NCI-H526 treated with DMSO at 0.1 percent for 48 hours (cell line): ENCODE measurements at regions not wholly inside any gene's neighbourhood (a gene's known extent, or its start where the extent isn't known, plus 50 kb on each side); places are given as distances from the start of the nearest gene placed in this dataset.

ENCODE experiments used
- DNase-seq: peaks from one replicate; lab custom pipeline; 2025; lab: John Stamatoyannopoulos, UW

- no peak for DNase-seq
These were observed 251.9 kb upstream of the TCERG1L start for GRCh38 chr10:131563411-131563810.

GRCh38 chr10:131567279-131568162 is 256.0 kb upstream of the TCERG1L start:
- no peak for DNase-seq

GRCh38 chr10:131568866-131569265 is 257.3 kb upstream of the TCERG1L start:
- no peak for DNase-seq

GRCh38 chr10:131569851-131570715 is 258.6 kb upstream of the TCERG1L start:
- no peak for DNase-seq

- DNase-seq: no peak
These were observed 259.3 kb upstream of the TCERG1L start for GRCh38 chr10:131570716-131571307.

GRCh38 chr10:131571346-131571745 is 259.8 kb upstream of the TCERG1L start:
- DNase-seq: no peak

GRCh38 chr10:131571865-131572264 is 260.3 kb upstream of the TCERG1L start:
- no peak for DNase-seq

- DNase-seq: no peak
These were observed 261.7 kb upstream of the TCERG1L start for GRCh38 chr10:131573256-131573655.

GRCh38 chr10:131573707-131574106 is 262.2 kb upstream of the TCERG1L start:
- DNase-seq: no peak

- no peak for DNase-seq
These were observed 262.8 kb upstream of the TCERG1L start for GRCh38 chr10:131574363-131574706.

GRCh38 chr10:131574707-131575430 is 263.3 kb upstream of the TCERG1L start:
- DNase-seq: no peak

- DNase-seq: no peak
These were observed 264.4 kb upstream of the TCERG1L start for GRCh38 chr10:131575877-131576276.

GRCh38 chr10:131576341-131577177 is 265.0 kb upstream of the TCERG1L start:
- no peak for DNase-seq

GRCh38 chr10:131577178-131577555 is 265.6 kb upstream of the TCERG1L start:
- no peak for DNase-seq

GRCh38 chr10:131577786-131578471 is 266.4 kb upstream of the TCERG1L start:
- no peak for DNase-seq

GRCh38 chr10:131578472-131578970 is 267.0 kb upstream of the TCERG1L start:
- DNase-seq: peak; percentile 40

GRCh38 chr10:131579251-131580071 is 267.9 kb upstream of the TCERG1L start:
- no peak for DNase-seq

GRCh38 chr10:131580076-131580652 is 268.6 kb upstream of the TCERG1L start:
- DNase-seq: no peak

- no peak for DNase-seq
These were observed 269.2 kb upstream of the TCERG1L start for GRCh38 chr10:131580674-131581073.
